ENCODE measurements at regions not wholly inside any gene's neighbourhood (a gene's known extent, or its start where the extent isn't known, plus 50 kb on each side); places are given as distances from the start of the nearest gene placed in this dataset.

DNA sequence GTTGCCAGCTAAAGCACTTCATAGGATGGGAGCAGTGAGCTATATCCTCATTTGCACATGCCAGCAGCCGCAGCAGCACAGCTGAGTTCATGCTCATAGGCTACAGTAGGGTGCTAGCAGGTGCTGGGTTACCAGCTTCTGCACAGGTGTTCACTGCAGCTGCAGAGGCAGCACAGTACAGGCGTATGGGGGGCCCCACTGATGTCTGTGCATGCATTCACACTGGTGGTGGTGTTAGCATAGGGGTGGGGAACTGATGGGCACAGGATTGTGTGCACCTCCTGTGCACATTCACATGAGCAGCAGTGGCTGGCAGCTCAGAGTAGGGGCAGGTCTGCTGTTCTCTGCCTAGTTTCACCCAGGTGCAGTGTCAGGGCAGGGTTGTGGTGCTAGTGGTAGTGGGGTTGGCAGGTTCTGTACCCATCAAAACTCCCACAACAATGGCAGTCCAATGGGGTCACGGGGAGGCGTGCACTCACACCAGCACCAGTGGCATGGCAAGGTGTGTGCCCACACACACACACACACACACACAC lies 58.9 kb upstream of the IRAK1BP1 start:
- TF ChIP-seq POLR2A (IDR thresholded peaks at IDR 0.05): no peak
- TF ChIP-seq, protein P1, sequence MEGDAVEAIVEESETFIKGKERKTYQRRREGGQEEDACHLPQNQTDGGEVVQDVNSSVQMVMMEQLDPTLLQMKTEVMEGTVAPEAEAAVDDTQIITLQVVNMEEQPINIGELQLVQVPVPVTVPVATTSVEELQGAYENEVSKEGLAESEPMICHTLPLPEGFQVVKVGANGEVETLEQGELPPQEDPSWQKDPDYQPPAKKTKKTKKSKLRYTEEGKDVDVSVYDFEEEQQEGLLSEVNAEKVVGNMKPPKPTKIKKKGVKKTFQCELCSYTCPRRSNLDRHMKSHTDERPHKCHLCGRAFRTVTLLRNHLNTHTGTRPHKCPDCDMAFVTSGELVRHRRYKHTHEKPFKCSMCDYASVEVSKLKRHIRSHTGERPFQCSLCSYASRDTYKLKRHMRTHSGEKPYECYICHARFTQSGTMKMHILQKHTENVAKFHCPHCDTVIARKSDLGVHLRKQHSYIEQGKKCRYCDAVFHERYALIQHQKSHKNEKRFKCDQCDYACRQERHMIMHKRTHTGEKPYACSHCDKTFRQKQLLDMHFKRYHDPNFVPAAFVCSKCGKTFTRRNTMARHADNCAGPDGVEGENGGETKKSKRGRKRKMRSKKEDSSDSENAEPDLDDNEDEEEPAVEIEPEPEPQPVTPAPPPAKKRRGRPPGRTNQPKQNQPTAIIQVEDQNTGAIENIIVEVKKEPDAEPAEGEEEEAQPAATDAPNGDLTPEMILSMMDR (IDR thresholded peaks at IDR 0.05): no peak
- no peak for DNase-seq (ENCODE audit: low spot score in 2 of 2)
- intact Hi-C loops (cut with DNase I; ENCODE audit: low total_unique reads): no loop called here
- 86 to 96% methylated on average over 2 to 3 of the region's 4 CpGs for WGBS, 2 donors
- H3K4me3 ChIP-seq (ENCODE audit: low read depth, poor library complexity, severe bottlenecking): no peak overlapping the region

DNA sequence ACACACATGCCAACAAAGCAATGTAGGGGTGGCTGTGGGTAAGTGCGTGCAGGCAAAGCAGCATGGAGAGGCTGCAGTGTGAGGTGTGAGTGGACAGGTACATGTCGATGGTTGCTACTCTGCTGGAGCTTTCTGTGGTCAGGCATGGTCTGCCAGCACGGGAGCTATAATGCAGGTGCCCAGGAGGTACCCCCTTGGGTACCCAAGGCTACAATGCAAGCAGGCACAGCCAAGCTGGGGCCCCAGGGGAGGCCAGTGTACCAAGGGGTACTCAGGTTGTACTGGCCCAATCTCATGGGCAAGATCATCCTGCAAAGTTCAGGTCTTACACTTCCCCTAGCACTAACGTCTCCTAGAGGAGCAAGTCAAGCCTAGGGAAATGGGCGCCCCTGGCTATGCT lies 58.4 kb upstream of the IRAK1BP1 start:
- intact Hi-C loops (cut with DNase I; ENCODE audit: low total_unique reads): no loop called here
- TF ChIP-seq, protein P1 (IDR thresholded peaks at IDR 0.05): no peak
- TF ChIP-seq POLR2A (IDR thresholded peaks at IDR 0.05): no peak
- WGBS, 2 donors: 94% methylated on average over 5 of the region's 5 CpGs
- no peak for DNase-seq (ENCODE audit: low spot score in 2 of 2)
- H3K4me3 ChIP-seq (ENCODE audit: low read depth, poor library complexity, severe bottlenecking): no peak overlapping the region

DNA sequence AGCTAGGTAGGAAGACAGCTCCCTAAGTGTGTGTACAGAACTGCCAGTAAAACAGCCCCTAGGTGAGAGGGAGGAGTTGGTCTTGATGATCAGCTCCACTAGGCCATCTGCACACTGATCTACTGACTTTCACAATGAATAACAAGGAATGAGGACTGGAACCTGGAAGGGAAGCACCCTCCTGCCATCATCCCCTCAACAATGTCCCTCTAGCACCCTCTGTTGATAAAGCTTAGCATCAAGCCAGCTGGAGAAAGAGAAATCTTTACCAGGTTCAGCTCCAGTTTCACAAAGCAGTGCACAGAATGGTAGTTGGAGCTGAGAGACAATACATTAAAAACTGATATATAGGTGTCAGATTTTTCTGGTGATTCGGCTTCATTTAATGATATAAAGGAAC lies 57.2 kb upstream of the IRAK1BP1 start:
- no peak for TF ChIP-seq POLR2A (IDR thresholded peaks at IDR 0.05)
- DNase-seq (ENCODE audit: low spot score in 2 of 2): no peak
- intact Hi-C loops (cut with DNase I; ENCODE audit: low total_unique reads): no loop called here
- WGBS, 2 donors: 6 to 12% methylated on average over 1 of the region's 1 CpG
- no peak overlapping the region for H3K4me3 ChIP-seq (ENCODE audit: low read depth, poor library complexity, severe bottlenecking)

DNA sequence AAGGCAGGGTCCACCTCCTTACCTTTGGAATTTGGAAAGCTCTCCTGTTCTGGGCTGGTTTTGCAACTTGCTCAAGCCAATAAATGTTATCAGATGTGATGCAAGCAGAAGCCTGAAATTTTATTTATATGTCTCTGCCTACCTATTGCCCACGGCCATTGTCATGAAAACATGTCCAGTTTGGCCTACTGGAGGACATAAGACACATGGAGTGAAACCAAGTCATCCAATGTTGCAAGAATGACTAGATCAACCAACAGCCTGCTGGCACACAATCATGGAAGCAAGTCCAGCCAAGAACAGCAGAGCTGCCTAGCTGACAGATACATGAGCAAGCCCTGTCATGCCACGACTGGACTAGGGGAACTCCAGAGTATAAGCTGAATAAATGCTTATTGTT lies 56.7 kb upstream of the IRAK1BP1 start:
- WGBS, 2 donors: 22 to 33% methylated on average over 2 of the region's 2 CpGs
- H3K4me3 ChIP-seq (ENCODE audit: low read depth, poor library complexity, severe bottlenecking): no peak overlapping the region
- intact Hi-C loops (cut with DNase I; ENCODE audit: low total_unique reads): no loop called here
- DNase-seq (ENCODE audit: low spot score in 2 of 2): peak in 1 of 2 donors; percentile 62
- TF ChIP-seq, protein P1 (IDR thresholded peaks at IDR 0.05): no peak
- no peak for TF ChIP-seq POLR2A (IDR thresholded peaks at IDR 0.05)
